Activated naive CD4-positive, alpha-beta T cell treated with anti-CD3 and anti-CD28 coated beads for 36 hours (primary cell): ENCODE measurements at regions not wholly inside any gene's neighbourhood (a gene's known extent, or its start where the extent isn't known, plus 50 kb on each side); places are given as distances from the start of the nearest gene placed in this dataset.
A peak's percentile ranks its signal among the peaks of the same experiment; 100 is the strongest.

Experiments
- CTCF ChIA-PET: fragments of 350-600 bp; sonication (Branson Sonifier 250); formaldehyde crosslinking; loops from one replicate; lab custom pipeline; 2021; ENCODE audit warnings: antibody characterized with exemption; lab: Charles Lee
- DNase-seq: peaks from one replicate; pipeline ENCODE4 v3.0.0-alpha.2; 2020
- H3K27ac Mint-ChIP-seq: one replicate; pipeline ENCODE4 v1.8.0; 2021; ENCODE audit warnings: mild to moderate bottlenecking, mixed read lengths
- H3K27me3 Mint-ChIP-seq: one replicate; pipeline ENCODE4 v1.8.0; 2021; ENCODE audit warnings: low read depth, mixed read lengths
- H3K36me3 Mint-ChIP-seq: one replicate; pipeline ENCODE4 v1.8.0; 2021; ENCODE audit warnings: low read depth, mixed read lengths
- H3K4me1 Mint-ChIP-seq: one replicate; pipeline ENCODE4 v1.8.0; 2021; ENCODE audit warnings: low read depth, mixed read lengths
- H3K4me3 Mint-ChIP-seq: one replicate; pipeline ENCODE4 v1.8.0; 2021; ENCODE audit warnings: mild to moderate bottlenecking, moderate library complexity, mixed read lengths
- H3K9me3 Mint-ChIP-seq: one replicate; pipeline ENCODE4 v1.8.0; 2021; ENCODE audit warnings: mixed read lengths
- intact Hi-C: fragments of 100-400 bp; cut with micrococcal nuclease; formaldehyde crosslinking; loops from one replicate; pipeline ENCODE4 v1.15.1; 2023

DNA sequence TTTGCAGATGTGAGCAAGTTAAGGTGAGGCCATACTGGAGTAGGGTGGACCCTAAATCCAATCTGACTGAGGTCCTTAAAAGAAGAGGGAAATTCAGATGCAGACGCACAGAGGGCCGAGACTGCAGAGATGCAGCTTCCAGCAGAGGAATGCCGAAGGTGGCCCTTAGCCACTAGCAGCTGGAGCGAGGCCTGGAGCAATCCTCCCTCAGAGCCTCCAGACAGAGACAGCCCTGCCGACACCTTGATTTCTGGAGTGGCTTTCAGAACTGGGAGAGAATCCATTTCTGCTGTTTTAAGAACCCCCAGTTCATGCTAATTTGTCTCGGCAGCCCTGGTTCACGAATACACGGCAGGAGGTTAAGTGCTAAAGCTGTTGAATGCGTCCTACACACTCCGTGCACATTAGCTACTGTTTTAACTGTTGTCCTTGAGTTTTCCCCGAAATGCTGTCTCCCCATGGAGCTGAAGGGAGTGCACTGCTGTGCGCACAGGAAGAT, 135.5 kb downstream of the IRF8 start:
- Mint-ChIP-seq H3K4me1 (peaks cover 3% of the 10 kb centered on the region), H3K27me3 (peaks cover 3% of the 10 kb centered on the region), H3K9me3 (no peaks in the 10 kb centered on the region), H3K36me3 (no peaks in the 10 kb centered on the region), H3K4me3 (no peak overlapping the region), H3K27ac (no peak overlapping the region)
- DNase-seq, result no peak
- intact Hi-C loops, result no loop called here
- CTCF ChIA-PET, result interaction anchor here (1.3 kb wide), 1 partner anchor 11 kb away, joined by 3 read pairs; no protein-coding TSS in a partner anchor

DNA sequence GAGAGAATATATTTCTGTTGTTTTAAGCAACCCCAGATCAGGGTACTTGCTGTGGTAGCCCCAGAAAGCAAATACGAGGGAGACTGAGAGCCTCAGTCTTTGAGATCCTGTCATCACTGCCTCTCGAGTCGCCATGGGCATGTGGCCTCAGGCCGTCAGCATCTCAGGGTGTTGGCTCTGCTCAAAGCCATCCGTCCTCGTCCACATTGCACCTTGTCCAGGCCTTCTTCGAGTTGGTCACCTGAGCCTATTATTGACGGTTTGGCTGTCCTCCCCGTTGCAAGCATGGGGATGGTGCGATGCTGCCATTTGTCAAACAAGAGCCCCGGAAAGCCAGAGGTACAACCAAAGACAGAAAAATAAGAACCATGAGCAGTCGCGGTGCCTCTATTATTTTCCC, 136.9 kb downstream of the IRF8 start:
- Mint-ChIP-seq H3K27ac (no peak overlapping the region), H3K4me3 (no peak overlapping the region), H3K4me1 (peaks cover 3% of the 10 kb centered on the region), H3K36me3 (no peaks in the 10 kb centered on the region), H3K9me3 (no peaks in the 10 kb centered on the region), H3K27me3 (no peaks in the 10 kb centered on the region)
- CTCF ChIA-PET, result no interaction called here
- intact Hi-C loops, result no loop called here
- DNase-seq, result no peak

- intact Hi-C loops, result no loop called here
- CTCF ChIA-PET, result interaction anchor here (1.1 kb wide), 2 partner anchors 11 to 217 kb away, joined by 3 to 4 read pairs; no protein-coding TSS in a partner anchor
- no peak for DNase-seq
- H3K4me1 Mint-ChIP-seq, result peaks cover 3% of the 10 kb centered on the region
- H3K36me3 Mint-ChIP-seq, result no peaks in the 10 kb centered on the region
- no peak overlapping the region for H3K27ac Mint-ChIP-seq
- no peaks in the 10 kb centered on the region for H3K9me3 Mint-ChIP-seq
- H3K27me3 Mint-ChIP-seq, result peaks cover 3% of the 10 kb centered on the region
- no peak overlapping the region for H3K4me3 Mint-ChIP-seq
Measured at GRCh38 chr16:86037999-86038925, 139.3 kb downstream of the IRF8 start.

DNA sequence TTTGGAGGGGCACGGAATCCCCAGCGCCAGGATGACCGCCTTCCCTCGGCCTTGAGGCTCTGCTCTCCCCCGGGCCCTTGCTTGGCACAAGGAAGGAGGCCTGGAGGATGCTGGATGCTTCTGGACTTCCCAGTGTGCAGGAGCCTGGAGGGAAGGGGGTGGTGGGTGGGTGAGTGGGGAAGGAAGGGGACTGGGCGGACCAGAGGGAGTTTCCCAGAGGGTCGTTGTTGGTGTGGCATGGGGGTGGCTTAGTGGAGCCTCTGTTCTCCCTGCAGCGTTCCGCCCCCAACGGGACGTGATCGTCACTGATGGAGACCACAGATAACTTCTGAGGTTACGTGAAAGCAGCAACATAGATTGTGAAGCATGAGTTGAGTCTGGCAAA, 140.0 kb downstream of the IRF8 start:
- no peak for DNase-seq
- no peaks in the 10 kb centered on the region for H3K36me3 Mint-ChIP-seq
- H3K4me3 Mint-ChIP-seq, result no peak overlapping the region
- H3K27me3 Mint-ChIP-seq, result peaks cover 3% of the 10 kb centered on the region
- CTCF ChIA-PET, result interaction anchor here (1.1 kb wide), 1 partner anchor 218 kb away, joined by 3 read pairs; no protein-coding TSS in a partner anchor
- H3K9me3 Mint-ChIP-seq, result no peaks in the 10 kb centered on the region
- no peak overlapping the region for H3K27ac Mint-ChIP-seq
- peaks cover 3% of the 10 kb centered on the region for H3K4me1 Mint-ChIP-seq
- intact Hi-C loops, result no loop called here

DNA sequence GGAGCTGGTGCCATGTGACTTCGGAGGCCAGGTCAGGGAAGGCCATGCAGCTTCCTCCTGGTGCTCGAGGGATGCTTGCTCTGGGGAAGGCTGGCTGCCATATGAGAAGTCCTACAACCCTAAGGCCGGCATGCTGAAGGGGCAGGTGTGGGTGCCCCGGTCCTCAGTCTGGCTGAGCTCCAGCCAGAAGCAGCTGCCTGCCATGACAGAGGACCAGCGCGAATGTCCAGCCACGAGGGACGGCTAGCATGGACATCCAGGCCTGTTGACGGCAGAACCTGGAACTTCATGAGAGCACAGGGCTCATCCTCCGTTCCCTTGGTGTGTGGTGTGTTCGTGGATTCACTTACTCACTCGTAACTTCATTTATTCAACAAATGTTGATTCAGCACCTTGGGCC, 140.6 kb downstream of the IRF8 start:
- no peaks in the 10 kb centered on the region for H3K9me3 Mint-ChIP-seq
- no peak overlapping the region for H3K4me3 Mint-ChIP-seq
- peaks cover 7% of the 10 kb centered on the region for H3K4me1 Mint-ChIP-seq
- intact Hi-C loops, result no loop called here
- no peaks in the 10 kb centered on the region for H3K36me3 Mint-ChIP-seq
- H3K27ac Mint-ChIP-seq, result no peak overlapping the region
- peaks cover 3% of the 10 kb centered on the region for H3K27me3 Mint-ChIP-seq
- CTCF ChIA-PET, result interaction anchor here (1.1 kb wide), 1 partner anchor 219 kb away, joined by 3 read pairs; no protein-coding TSS in a partner anchor
- DNase-seq, result no peak

GRCh38 chr16:86040496-86040895, 141.5 kb downstream of the IRF8 start:
- Mint-ChIP-seq H3K27ac (no peak overlapping the region), H3K4me1 (peaks cover 16% of the 10 kb centered on the region), H3K4me3 (no peak overlapping the region), H3K36me3 (no peaks in the 10 kb centered on the region), H3K9me3 (no peaks in the 10 kb centered on the region), H3K27me3 (peaks cover 3% of the 10 kb centered on the region)
- CTCF ChIA-PET, result interaction anchor here (0.6 to 1.0 kb wide), 2 partner anchors 167 to 219 kb away, joined by 3 to 4 read pairs; no protein-coding TSS in a partner anchor
- DNase-seq, result no peak
- intact Hi-C loops, result no loop called here

DNA sequence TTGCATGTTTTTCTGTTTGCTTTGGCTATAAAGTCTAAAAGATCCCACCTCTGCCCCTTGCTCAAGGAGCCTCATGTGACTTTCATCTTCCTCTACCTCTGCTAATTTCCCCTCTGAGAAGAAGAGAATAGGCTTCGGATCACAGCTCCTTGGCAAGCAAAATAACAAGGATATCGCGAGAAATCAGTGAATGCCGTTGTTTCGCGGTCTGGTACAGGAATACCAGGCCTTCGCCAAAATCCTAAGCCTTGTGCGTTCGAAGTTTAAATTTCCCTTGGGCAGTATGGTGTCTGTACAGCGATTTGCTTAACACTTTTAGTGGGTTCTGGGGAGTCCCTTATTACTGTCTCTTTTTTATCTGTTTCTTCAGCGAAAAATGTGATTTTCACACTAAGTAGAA, 142.3 kb downstream of the IRF8 start:
- no peaks in the 10 kb centered on the region for H3K36me3 Mint-ChIP-seq
- H3K9me3 Mint-ChIP-seq, result no peaks in the 10 kb centered on the region
- CTCF ChIA-PET, result interaction anchor here (1.0 kb wide), 1 partner anchor 219 kb away, joined by 4 read pairs; no protein-coding TSS in a partner anchor
- peaks cover 21% of the 10 kb centered on the region for H3K4me1 Mint-ChIP-seq
- H3K27me3 Mint-ChIP-seq, result peaks cover 4% of the 10 kb centered on the region
- DNase-seq, result no peak
- no peak overlapping the region for H3K27ac Mint-ChIP-seq
- H3K4me3 Mint-ChIP-seq, result no peak overlapping the region
- intact Hi-C loops, result no loop called here

DNA sequence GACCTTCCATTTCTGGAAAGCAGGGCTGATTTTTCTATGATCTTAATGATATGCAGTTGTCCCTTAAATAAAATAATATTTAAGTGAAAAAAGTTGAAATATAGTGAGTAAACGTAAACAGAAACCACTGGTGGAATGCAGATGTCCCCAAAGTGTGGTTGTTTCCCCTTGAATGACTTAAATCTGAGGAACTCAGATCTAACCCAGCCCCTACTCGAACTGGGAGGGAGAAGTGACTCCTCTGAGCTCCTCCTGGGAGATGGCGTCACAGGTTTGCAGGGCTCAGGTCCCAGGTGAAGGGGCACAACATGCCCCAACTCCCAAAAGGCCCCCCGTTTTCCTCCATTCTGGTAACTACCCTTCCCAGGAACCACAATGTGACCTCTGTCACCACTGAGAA, 142.8 kb downstream of the IRF8 start:
- CTCF ChIA-PET, result no interaction called here
- H3K4me1 Mint-ChIP-seq, result peaks cover 24% of the 10 kb centered on the region
- no peak for DNase-seq
- H3K36me3 Mint-ChIP-seq, result no peaks in the 10 kb centered on the region
- intact Hi-C loops, result no loop called here
- H3K27me3 Mint-ChIP-seq, result peaks cover 5% of the 10 kb centered on the region
- no peak overlapping the region for H3K4me3 Mint-ChIP-seq
- no peaks in the 10 kb centered on the region for H3K9me3 Mint-ChIP-seq
- no peak overlapping the region for H3K27ac Mint-ChIP-seq

GRCh38 chr16:86042393-86042792, 143.4 kb downstream of the IRF8 start:
- H3K36me3 Mint-ChIP-seq, result no peaks in the 10 kb centered on the region
- no peak overlapping the region for H3K4me3 Mint-ChIP-seq
- H3K27me3 Mint-ChIP-seq, result peaks cover 5% of the 10 kb centered on the region
- peaks cover 24% of the 10 kb centered on the region for H3K4me1 Mint-ChIP-seq
- no peaks in the 10 kb centered on the region for H3K9me3 Mint-ChIP-seq
- CTCF ChIA-PET, result no interaction called here
- no peak overlapping the region for H3K27ac Mint-ChIP-seq
- no peak for DNase-seq
- intact Hi-C loops, result no loop called here

DNA sequence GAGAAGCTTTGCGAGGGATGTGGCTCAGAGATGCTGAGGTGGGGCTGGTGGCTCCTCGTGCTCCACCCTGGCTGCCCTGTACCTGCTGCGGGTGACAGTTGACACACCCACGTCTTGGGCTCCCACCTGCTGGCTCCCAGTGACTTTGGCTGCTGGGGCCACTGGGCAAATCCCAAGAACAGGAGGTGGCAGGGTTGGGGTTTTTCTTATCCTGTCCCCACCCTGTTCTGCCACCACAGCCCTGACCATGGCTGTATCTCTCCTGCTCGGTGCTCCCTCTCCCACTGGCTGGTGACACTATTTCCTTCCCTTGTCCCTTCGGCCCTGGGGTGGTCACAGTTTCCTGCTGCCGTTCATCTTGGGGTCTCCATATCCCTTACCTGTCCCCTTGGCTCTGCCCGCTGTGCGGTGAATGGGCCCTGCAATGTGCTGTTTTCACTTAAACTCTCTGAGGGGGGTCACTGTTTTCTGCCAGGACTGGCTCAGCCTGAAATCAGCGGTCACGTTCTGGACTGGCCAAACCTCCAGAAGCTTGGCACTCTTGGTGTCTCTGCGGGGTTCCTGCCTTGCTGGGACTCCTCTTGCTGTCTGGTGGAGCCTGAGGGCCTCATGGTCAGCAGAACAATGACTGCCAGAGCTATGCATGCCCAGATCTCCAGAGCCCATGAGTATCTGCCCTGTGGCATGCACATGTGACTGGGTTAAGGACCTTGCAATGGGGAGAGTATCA, 144.2 kb downstream of the IRF8 start:
- H3K4me1 Mint-ChIP-seq, result peaks cover 24% of the 10 kb centered on the region
- CTCF ChIA-PET, result interaction anchor here (1.1 to 1.4 kb wide), 3 partner anchors 12 to 224 kb away, joined by 3 to 7 read pairs (median 6); no protein-coding TSS in a partner anchor
- intact Hi-C loops, result no loop called here
- H3K27ac Mint-ChIP-seq, result no peak overlapping the region
- no peaks in the 10 kb centered on the region for H3K9me3 Mint-ChIP-seq
- H3K4me3 Mint-ChIP-seq, result no peak overlapping the region
- H3K27me3 Mint-ChIP-seq, result peaks cover 8% of the 10 kb centered on the region
- DNase-seq, result no peak
- H3K36me3 Mint-ChIP-seq, result no peaks in the 10 kb centered on the region

DNA sequence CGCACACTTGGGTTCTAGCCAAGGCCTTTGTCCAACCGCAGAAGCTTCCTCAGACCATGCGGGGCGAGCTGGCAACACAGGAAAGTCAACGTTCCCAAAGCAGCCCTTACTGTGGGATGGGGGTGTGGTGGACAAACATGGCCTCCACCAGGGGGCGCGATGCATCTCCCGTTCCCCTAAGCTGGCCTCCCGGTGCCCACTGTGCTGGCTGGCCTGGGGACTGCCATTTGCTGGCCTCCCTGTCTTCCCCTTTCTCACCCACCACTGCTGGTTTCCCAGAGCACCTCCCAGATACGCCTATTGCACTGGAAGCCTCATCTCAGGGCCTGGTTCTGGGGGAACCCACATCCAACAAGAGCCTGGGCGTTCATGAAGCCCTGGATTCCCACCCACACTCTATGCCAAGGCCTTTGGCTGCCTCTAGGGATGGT, 145.3 kb downstream of the IRF8 start:
- intact Hi-C loops, result loop anchor here (1.0 kb wide), 1 partner anchor 476 kb away; no protein-coding TSS in a partner anchor
- Mint-ChIP-seq H3K27ac (no peak overlapping the region), H3K9me3 (no peaks in the 10 kb centered on the region), H3K4me3 (no peak overlapping the region), H3K4me1 (peaks cover 21% of the 10 kb centered on the region), H3K27me3 (peaks cover 8% of the 10 kb centered on the region), H3K36me3 (no peaks in the 10 kb centered on the region)
- DNase-seq, result peak; percentile 65
- CTCF ChIA-PET, result interaction anchor here (0.7 to 1.5 kb wide), 11 partner anchors 13 to 477 kb away, joined by 3 to 7 read pairs (median 3); no protein-coding TSS in a partner anchor
